Osteoblast (primary cell): ENCODE measurements at regions not wholly inside any gene's neighbourhood (a gene's known extent, or its start where the extent isn't known, plus 50 kb on each side); places are given as distances from the start of the nearest gene placed in this dataset.

Source experiments
- DNase-seq: peaks from one replicate; pipeline ENCODE4 v3.0.0; 2011; ENCODE audit warnings: low spot score, mixed read lengths; ENCODE audit not compliant: insufficient read length; ENCODE audit errors: missing footprints
- H2AFZ ChIP-seq: 2 replicates; pipeline ENCODE4 v1.6.0; 2011; ENCODE audit warnings: mild to moderate bottlenecking, low read length
- H3K27ac ChIP-seq: 2 replicates; pipeline ENCODE4 v1.5.1; 2011; ENCODE audit warnings: mild to moderate bottlenecking, low read depth, low read length, moderate library complexity
- H3K27me3 ChIP-seq: 2 replicates; pipeline ENCODE4 v1.6.0; 2012; ENCODE audit warnings: mild to moderate bottlenecking, control low read depth, inconsistent platforms, low read length, moderate library complexity; ENCODE audit not compliant: insufficient read depth
- H3K36me3 ChIP-seq: 2 replicates; pipeline ENCODE4 v1.5.1; 2011; ENCODE audit warnings: mild to moderate bottlenecking, low read length, control low read depth, moderate library complexity; ENCODE audit not compliant: insufficient read depth
- H3K4me1 ChIP-seq: 2 replicates; pipeline ENCODE4 v1.5.1; 2011; ENCODE audit warnings: mild to moderate bottlenecking, low read length, control low read depth, moderate library complexity; ENCODE audit not compliant: insufficient read depth
- H3K4me2 ChIP-seq: 2 replicates; pipeline ENCODE4 v1.6.0; 2011; ENCODE audit warnings: mild to moderate bottlenecking, low read length; ENCODE audit not compliant: insufficient read depth
- H3K4me3 ChIP-seq: fragments of 200-600 bp; sonication (generic); 3 replicates; pipeline ENCODE4 v1.5.1; 2012; ENCODE audit warnings: mild to moderate bottlenecking, low read length, inconsistent platforms; ENCODE audit not compliant: insufficient read depth
- H3K79me2 ChIP-seq: 2 replicates; pipeline ENCODE4 v1.6.0; 2012; ENCODE audit warnings: mild to moderate bottlenecking, low read length, control low read depth, inconsistent platforms; ENCODE audit not compliant: insufficient read depth
- H3K9me3 ChIP-seq: 2 replicates; pipeline ENCODE4 v1.5.1; 2011; ENCODE audit warnings: low read depth, low read length, control low read depth
- H4K20me1 ChIP-seq: 2 replicates; pipeline ENCODE4 v1.6.0; 2012; ENCODE audit warnings: mild to moderate bottlenecking, low read length, control low read depth; ENCODE audit not compliant: insufficient read depth
- TF ChIP-seq, protein P1 (sequence below): IDR thresholded peaks from 2 replicates; pipeline ENCODE4 v1.5.1; 2011; ENCODE audit warnings: mild to moderate bottlenecking, low read depth, low read length, moderate library complexity; ENCODE audit errors: extremely low read depth

GRCh38 chr7:112571852-112572607 is 91.2 kb downstream of the LSMEM1 start:
- TF ChIP-seq, protein P1, sequence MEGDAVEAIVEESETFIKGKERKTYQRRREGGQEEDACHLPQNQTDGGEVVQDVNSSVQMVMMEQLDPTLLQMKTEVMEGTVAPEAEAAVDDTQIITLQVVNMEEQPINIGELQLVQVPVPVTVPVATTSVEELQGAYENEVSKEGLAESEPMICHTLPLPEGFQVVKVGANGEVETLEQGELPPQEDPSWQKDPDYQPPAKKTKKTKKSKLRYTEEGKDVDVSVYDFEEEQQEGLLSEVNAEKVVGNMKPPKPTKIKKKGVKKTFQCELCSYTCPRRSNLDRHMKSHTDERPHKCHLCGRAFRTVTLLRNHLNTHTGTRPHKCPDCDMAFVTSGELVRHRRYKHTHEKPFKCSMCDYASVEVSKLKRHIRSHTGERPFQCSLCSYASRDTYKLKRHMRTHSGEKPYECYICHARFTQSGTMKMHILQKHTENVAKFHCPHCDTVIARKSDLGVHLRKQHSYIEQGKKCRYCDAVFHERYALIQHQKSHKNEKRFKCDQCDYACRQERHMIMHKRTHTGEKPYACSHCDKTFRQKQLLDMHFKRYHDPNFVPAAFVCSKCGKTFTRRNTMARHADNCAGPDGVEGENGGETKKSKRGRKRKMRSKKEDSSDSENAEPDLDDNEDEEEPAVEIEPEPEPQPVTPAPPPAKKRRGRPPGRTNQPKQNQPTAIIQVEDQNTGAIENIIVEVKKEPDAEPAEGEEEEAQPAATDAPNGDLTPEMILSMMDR: no peak
- no peaks in the 10 kb centered on the region for H3K9me3 ChIP-seq
- no peak overlapping the region for H3K4me2 ChIP-seq
- no peak for DNase-seq
- no peaks in the 10 kb centered on the region for H4K20me1 ChIP-seq
- no peaks in the 10 kb centered on the region for H3K79me2 ChIP-seq
- no peaks in the 10 kb centered on the region for H3K36me3 ChIP-seq
- H3K4me3 ChIP-seq: no peak overlapping the region
- no peaks in the 10 kb centered on the region for H3K4me1 ChIP-seq
- no peaks in the 10 kb centered on the region for H3K27me3 ChIP-seq
- no peak overlapping the region for H3K27ac ChIP-seq
- H2AFZ ChIP-seq: no peak overlapping the region

- H3K4me1 ChIP-seq: no peaks in the 10 kb centered on the region
- TF ChIP-seq, protein P1: no peak
- H3K27ac ChIP-seq: no peak overlapping the region
- no peak overlapping the region for H2AFZ ChIP-seq
- no peaks in the 10 kb centered on the region for H3K36me3 ChIP-seq
- no peaks in the 10 kb centered on the region for H3K27me3 ChIP-seq
- no peaks in the 10 kb centered on the region for H3K9me3 ChIP-seq
- no peaks in the 10 kb centered on the region for H3K79me2 ChIP-seq
- no peak overlapping the region for H3K4me2 ChIP-seq
- DNase-seq: no peak
- no peaks in the 10 kb centered on the region for H4K20me1 ChIP-seq
- no peak overlapping the region for H3K4me3 ChIP-seq
These were observed 92.0 kb downstream of the LSMEM1 start for GRCh38 chr7:112572669-112573301.

DNA sequence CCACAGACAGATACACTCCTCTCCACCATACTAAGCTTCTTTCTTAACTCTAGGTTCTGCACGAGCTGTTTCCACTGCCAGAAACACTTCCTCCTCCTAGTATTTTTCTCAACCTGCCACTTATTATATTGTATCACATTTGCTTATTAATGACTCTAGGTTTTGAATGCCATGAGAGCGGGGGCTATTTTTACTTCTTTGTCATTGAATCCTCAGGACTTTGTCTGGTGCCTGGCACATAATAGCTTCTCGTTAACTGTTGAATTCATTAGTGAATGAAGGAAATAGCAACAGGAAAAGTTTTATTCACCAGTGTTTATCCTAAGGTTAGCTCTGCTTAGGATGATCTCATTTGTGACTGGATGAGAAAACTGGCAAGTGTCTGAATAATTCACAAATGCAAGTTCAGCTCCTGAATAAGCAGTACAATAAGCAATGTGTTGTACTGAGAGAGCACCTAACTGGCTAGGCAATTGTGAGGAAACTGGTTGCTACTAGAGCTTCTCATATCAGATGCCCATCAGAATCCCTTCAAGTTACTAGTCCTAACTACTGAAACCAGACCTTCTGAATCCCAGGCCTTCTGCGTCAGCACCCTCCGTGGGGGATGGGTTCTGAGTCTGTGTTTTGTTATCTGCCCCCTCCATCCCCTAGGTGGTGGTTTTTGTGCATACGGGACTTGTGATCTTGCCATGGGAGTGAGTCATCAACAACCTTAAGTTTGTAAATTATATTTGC is 92.7 kb downstream of the LSMEM1 start:
- Histone ChIP-seq H3K36me3 (no peaks in the 10 kb centered on the region), H3K79me2 (no peaks in the 10 kb centered on the region), H3K4me2 (no peak overlapping the region), H3K4me3 (no peak overlapping the region), H3K27me3 (no peaks in the 10 kb centered on the region), H2AFZ (no peak overlapping the region), H4K20me1 (no peaks in the 10 kb centered on the region), H3K27ac (no peak overlapping the region), H3K4me1 (no peaks in the 10 kb centered on the region), H3K9me3 (no peaks in the 10 kb centered on the region)
- no peak for DNase-seq
- TF ChIP-seq, protein P1: no peak

DNA sequence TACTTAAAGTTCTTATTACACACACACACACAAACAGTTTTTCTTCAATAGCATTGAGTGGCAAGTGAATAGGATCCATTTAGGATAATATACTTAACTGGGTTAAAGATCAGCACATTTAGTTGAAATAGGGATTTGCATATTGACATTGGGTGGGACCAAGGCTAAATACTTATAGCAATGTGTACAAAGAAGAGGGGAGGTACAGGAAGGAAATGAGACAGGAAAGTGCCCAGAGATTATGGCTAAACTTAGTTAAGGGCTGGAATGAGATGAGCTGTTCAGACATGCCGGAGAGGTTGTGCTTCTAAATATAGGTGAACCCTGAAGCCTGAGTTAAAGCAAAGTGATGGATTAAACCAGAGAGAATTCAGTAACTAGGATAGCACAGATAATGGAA is 95.1 kb downstream of the LSMEM1 start:
- no peaks in the 10 kb centered on the region for H3K9me3 ChIP-seq
- TF ChIP-seq, protein P1: no peak
- no peaks in the 10 kb centered on the region for H3K27me3 ChIP-seq
- no peak overlapping the region for H3K27ac ChIP-seq
- H3K4me1 ChIP-seq: no peaks in the 10 kb centered on the region
- no peaks in the 10 kb centered on the region for H3K79me2 ChIP-seq
- H4K20me1 ChIP-seq: no peaks in the 10 kb centered on the region
- H2AFZ ChIP-seq: no peak overlapping the region
- DNase-seq: no peak
- H3K4me2 ChIP-seq: no peak overlapping the region
- no peak overlapping the region for H3K4me3 ChIP-seq
- no peaks in the 10 kb centered on the region for H3K36me3 ChIP-seq
